ENCODE measurements at regions not wholly inside any gene's neighbourhood (a gene's known extent, or its start where the extent isn't known, plus 50 kb on each side); places are given as distances from the start of the nearest gene placed in this dataset.

- TF ChIP-seq POLR2A (IDR thresholded peaks at IDR 0.05) = no peak
- no peak for TF ChIP-seq CTCF (IDR thresholded peaks at IDR 0.05)
- TF ChIP-seq POLR2AphosphoS5 (IDR thresholded peaks at IDR 0.05) = no peak
- TF ChIP-seq EP300 (IDR thresholded peaks at IDR 0.05) = no peak
These were observed 372.0 kb downstream of the CDH9 start for GRCh38 chr5:26666371-26666770.

Measured in gastroesophageal sphincter (tissue), 3 donors.